Right ventricle myocardium inferior (tissue), 1 donor: ENCODE measurements at regions not wholly inside any gene's neighbourhood (a gene's known extent, or its start where the extent isn't known, plus 50 kb on each side); places are given as distances from the start of the nearest gene placed in this dataset.
"Not testable (repeated sequence)": the region's sequence is repeated elsewhere in the genome, so short reads cannot be mapped to it uniquely, and the experiment has no call there.

ENCODE experiments used
- ATAC-seq: fragments of 200-7000 bp; cut with Tn5 transposase; one replicate; pipeline ENCODE4 v1.9.1; 2020; ENCODE audit warnings: mild to moderate bottlenecking, moderate library complexity
- DNase-seq: peaks from one replicate; pipeline ENCODE4 v3.0.0; 2021; ENCODE audit errors: missing footprints
- intact Hi-C: fragments of 100-400 bp; cut with DNase I; formaldehyde crosslinking; loops from one replicate; pipeline ENCODE4 v1.11.0; 2022
- donor health status: DM: no; HTN: yes; CAD: no; lungs with severe emphysema.

DNA sequence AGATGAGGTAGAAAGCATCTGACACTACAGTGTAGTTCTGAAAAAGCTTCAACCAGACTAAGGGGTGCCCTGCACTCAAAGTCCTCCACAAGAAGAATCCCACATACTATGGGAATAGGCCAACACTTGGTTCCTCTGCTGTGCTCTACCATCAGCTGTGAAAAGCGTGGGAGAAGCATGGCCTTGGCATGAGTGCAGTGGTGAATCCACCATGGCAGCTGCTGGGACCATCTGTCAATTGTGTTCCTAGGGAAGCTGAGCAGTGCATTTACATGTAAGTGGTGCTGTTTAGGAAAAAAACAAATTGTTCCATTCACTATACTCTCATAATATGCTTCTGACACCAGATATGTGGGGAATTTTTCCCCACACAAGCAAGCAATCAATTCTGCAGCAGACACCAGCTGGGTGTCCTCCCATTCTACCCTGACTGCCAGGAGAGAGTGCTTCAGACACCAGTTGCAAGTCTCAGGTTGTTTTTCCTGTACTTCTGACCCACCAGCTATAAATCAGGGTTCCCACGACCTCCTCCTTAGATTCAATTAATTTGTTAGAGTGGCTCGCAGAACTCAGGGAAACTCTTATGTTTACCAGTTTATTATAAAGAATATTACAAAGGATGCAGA lies 230.8 kb upstream of the CHRM3 start:
- DNase-seq: no peak
- intact Hi-C loops: no loop called here
- no peak for ATAC-seq

DNA sequence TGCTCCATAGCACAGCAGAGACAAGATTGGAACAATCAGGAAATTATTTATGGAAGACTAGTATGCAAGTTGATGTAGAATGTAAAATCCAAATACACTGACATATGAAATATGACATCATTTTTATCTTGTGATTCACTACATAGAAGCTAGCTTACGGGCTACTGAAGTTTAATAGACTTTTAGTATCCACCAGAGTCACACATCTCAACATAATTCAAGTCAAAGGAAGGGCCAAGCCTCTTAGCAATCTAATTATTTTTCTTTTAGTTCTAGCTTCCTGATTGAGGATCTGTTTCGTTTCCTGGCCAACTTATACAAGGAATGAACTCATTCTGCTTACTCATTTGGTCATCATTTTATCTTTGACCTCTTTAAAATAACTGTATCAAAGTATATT lies 234.4 kb upstream of the CHRM3 start:
- DNase-seq (no peak), ATAC-seq (no peak)
- intact Hi-C loops: no loop called here

- ATAC-seq (no peak), DNase-seq (no peak)
- intact Hi-C loops: no loop called here
Measured at GRCh38 chr1:239140968-239141367, 245.4 kb upstream of the CHRM3 start.

- ATAC-seq (no peak), DNase-seq (no peak)
- intact Hi-C loops: no loop called here
Measured at GRCh38 chr1:239139801-239140200, 246.6 kb upstream of the CHRM3 start.

- ATAC-seq (no peak), DNase-seq (no peak)
- intact Hi-C loops: no loop called here
Measured at GRCh38 chr1:239128541-239128940, 257.8 kb upstream of the CHRM3 start.

DNA sequence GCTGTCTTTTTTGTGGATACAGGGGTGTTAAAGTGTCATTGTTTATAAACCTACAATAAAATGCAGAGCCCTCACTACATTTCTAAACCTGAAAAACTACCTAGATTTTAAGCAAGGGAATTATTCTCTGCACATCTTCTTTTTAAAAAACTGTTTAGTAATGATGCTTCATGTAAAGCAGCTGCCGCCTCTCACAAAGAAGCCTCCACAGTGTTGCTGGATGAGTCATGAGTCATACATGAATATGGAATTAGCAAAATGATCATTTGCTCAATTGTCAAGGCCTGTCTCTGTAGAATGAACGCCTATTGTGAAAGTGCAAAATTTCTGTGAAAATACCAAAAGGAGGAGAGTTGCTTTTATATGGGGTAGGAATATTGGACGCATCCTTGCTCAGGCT lies 259.5 kb upstream of the CHRM3 start:
- intact Hi-C loops: no loop called here
- no peak for DNase-seq
- no peak for ATAC-seq

- DNase-seq: no peak
- ATAC-seq: no peak
- intact Hi-C loops: no loop called here
Measured at GRCh38 chr1:239125893-239126292, 260.5 kb upstream of the CHRM3 start.

DNA sequence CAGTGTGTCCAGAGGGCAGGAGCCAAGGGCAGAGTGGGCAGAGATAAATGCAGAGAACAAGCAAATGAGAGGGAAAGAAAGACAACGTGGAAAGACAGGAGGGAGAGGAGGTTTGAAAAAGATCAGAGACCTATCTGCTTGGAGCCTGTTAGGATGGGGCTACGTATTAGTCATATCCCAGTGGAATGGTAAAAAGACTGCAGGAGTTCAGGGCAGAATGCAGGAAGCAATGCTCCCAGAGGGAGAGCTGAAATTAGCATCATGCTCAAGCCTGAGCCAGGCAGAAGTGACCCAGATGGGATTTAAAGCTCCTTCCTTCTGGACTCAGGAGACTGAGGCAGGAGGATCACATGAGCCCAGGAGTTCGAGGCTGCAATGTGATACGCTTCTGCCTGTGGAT lies 261.3 kb upstream of the CHRM3 start:
- intact Hi-C loops: no loop called here
- ATAC-seq (no peak), DNase-seq (no peak)

DNA sequence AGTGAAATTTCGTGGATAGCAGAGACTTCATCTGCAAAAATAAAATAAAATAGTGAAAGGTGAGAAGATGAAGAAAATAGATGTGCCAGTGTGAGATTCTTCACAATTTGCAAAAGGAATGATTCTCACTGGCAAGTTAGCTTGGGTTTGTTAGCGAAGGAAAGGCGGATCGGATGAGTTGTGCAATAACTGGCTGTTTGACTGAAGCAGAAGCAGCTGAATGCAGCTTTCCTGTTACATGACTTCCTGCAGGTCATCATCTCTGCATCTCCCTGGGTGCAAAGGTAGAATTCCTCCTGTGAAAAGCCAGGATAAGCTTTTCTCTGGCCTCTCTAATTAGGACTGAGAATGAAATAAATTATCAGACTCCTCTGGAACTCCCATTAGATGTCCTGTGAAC lies 263.1 kb upstream of the CHRM3 start:
- intact Hi-C loops: no loop called here
- DNase-seq: no peak
- no peak for ATAC-seq

DNA sequence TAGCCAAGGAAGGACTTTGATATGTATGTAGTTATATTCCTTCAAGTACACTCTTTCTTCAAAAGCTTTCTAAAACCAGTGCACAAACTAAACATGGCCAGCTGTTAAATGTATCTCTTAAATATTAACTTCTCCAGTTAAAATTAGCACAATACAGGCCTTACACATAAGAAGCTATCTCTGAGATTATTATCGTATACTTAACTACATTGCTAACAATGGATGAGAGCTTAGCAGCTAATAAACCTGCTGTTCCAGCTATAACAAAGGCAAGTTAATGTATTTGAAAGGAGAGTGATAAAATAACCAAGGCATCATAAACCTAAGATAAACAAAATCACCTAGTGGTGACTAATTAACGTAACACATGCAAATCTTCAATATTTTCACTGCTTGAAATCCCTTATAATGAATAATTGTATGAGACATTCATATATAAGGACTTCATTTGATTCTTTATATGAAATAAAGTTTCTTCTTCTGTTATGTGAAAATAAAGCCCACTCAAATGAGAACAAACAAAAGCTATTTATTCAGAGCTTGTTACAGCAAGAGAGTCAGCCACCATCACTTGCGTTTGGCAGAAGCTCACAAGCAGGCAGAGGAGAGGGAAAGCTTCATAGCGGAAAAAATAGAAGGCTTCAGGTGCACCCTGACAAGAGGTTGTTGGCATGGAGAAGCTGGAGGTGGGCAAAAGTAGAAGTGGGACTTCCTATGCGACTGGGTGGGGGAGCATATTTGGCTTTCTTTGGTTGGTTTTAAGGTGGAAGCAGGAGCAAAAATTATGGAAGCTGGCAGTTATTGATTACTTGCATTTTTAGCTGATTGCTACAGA lies 274.1 kb upstream of the CHRM3 start:
- no peak for DNase-seq
- ATAC-seq: no peak
- intact Hi-C loops: no loop called here

DNA sequence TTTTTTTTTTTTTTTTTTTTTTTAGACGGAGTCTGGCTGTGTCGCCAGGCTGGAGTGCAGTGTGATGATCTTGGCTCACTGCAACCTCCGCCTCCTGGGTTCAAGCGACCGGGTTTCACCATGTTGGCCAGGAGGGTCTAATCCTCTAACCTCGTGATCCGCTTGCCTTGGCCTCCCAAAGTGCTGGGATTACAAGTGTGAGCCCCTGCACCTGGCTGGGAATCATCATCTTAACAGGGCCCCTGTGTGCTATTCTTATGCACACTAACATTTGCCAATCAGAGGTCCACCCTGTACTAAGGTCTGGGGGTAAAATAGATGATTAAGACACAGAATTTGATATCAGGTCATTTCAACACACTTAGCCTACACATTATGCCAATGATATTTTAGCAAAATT lies 278.7 kb upstream of the CHRM3 start:
- no peak for DNase-seq
- ATAC-seq: no peak
- intact Hi-C loops: no loop called here

DNA sequence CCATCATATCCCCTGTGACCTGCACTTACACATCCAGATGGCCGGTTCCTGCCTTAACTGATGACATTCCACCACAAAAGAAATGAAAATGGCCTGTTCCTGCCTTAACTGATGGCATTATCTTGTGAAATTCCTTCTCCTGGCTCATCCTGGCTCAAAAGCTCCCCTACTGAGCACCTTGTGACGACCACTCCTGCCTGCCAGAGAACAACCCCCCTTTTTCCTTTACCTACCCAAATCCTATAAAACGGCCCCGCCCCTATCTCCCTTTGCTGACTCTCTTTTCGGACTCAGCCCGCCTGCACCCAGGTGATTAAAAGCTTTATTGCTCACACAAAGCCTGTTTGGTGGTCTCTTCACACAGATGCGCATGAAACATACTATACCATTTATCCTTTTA lies 279.7 kb upstream of the CHRM3 start:
- DNase-seq, ATAC-seq, intact Hi-C loops: not testable (repeated sequence)

- intact Hi-C loops: no loop called here
- no peak for ATAC-seq
Measured at GRCh38 chr1:239098400-239099037, 287.8 kb upstream of the CHRM3 start.

GRCh38 chr1:239091537-239091936 lies 294.8 kb upstream of the CHRM3 start:
- ATAC-seq (no peak), DNase-seq (no peak)
- intact Hi-C loops: no loop called here

More at GRCh38 chr1:239098400-239099037, 287.8 kb upstream of the CHRM3 start:
- DNase-seq: no peak

DNA sequence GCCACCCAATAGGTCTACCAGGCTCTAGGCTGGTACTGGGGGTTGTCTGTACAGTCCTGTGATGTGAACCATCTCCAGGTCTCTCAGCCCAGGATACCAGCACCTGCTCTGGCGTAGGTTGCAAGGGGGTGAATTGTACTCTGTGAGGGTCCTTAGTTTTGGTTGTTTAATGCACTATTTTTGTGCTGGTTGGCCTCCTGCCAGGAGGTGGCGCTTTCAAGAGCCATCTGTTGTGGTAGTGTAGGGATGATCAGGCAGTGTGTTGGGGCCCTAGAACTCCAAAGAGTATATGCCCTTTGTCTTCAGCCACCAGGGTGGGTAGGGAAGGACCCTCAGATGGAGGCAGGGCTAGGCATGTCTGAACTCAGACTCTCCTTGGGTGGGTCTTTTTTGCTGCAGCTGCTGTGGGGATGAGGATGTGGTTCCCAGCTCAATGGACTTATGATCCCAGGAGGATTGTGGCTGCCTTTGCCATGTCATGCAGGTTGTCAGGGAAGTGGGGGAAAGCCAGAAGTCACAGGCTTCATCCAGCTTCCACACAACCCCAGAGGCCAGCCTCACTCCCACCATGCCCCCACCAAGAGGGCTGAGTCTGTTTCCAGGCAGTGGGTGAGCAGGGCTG lies 301.8 kb upstream of the CHRM3 start:
- intact Hi-C loops: no loop called here
- DNase-seq (no peak), ATAC-seq (no peak)

DNA sequence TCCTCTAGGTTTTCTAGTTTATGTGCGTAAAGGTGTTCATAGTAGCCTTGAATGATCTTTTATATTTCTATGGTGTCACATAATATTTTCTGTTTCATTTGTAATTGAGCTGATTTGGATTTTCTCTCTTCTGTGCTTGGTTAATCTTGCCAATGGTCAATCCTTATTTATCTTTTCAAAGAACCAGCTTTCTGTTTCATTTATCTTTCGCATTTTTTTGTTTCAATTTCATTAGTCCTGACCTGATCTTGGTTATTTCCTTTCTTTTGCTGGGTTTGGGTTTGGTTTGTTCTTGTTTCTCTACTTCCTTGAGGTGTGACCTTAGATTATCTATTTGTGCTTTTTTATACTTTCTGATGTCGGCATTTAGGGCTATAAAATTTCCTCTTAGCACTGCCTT lies 304.4 kb upstream of the CHRM3 start:
- DNase-seq, intact Hi-C loops, ATAC-seq: not testable (repeated sequence)

GRCh38 chr1:239067480-239067879 lies 318.9 kb upstream of the CHRM3 start:
- intact Hi-C loops: no loop called here
- ATAC-seq: no peak
- DNase-seq: no peak

DNA sequence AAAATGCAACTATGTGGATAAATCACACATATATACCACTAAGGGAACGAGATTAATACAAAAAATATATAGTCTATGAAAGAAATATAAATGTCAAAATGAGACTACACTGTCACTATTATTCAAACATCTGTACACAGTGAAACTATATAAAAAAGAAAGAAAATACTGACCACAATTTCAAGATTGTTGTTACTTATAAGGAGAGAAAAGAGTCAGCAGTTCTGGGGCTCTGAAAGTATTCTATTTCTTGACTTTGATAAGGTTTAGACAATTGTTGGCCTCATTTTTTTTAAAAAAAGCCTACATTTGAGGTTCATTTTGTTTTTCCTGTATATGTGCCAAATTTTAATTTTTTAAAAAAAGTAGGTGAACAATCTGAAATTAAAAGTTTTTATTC lies 319.3 kb upstream of the CHRM3 start:
- DNase-seq: no peak
- ATAC-seq: no peak
- intact Hi-C loops: no loop called here

DNA sequence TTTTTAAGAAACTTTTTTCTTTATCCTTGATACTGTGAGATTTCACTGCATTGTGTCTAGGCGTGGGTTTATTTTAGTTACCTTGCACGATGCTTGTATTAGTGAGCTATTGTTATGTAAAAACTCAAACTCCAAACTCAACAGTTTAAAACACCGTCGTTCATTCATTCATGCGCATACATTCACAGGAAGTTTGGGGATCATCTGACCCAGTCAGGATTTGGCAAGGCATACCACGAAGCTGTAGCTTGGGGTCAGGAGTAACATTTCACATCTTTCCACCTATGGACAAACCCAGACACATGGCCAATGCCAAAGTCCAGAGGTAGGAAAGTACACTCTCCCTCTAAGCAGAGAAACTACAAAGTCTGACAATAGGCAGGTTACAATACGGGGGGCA lies 324.6 kb upstream of the CHRM3 start:
- ATAC-seq (no peak), DNase-seq (no peak)
- intact Hi-C loops: no loop called here

GRCh38 chr1:239058190-239058589 lies 328.2 kb upstream of the CHRM3 start:
- ATAC-seq (no peak), DNase-seq (no peak)
- intact Hi-C loops: no loop called here
